ENCODE measurements at regions not wholly inside any gene's neighbourhood (a gene's known extent, or its start where the extent isn't known, plus 50 kb on each side); places are given as distances from the start of the nearest gene placed in this dataset.

DNA sequence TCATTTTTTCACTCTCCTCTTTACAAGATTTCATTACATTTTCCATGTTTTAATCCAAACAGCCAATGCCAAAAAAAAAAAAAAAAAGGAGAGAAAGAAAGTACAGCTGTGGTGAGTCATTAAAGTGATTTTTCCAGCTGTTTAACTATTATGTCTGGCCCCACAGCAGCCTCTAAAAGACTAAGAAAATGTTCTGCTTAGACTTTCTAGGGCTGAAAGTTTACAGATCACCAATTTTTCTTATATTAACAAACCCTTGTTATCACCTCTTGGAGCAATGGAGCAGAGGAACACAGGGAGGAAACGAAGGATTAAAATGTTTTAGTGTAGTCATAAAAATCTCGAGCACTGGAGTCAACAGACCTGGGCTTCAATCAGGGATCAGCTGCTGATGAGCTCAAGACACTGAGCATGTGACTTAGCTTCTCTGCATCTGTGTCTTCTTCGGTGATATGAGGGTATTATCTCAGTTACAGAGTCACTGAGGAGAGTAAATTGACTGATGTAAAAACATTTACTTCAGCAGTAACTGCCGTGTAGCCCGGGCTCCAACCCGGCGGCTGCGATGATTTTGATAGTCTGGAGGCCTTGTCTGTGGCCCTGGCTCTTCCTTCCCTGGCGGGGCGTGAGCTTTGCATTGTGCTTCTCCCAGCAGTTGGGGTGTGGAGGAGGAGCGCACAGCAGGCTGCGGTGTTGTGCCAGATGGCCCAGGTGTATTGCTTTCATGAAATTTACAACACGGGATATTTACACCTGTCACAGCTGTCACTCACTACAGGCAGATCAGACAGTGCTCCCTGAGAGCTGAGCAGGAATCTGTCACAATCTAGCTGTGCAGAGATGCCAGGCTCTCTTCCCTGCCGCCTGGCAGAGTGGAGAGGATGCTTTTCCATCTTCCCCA lies 298.3 kb upstream of the FZD8 start:
- Histone ChIP-seq H3K27me3 (no peaks in the 10 kb centered on the region), H3K4me3 (no peak overlapping the region), H3K4me1 (ENCODE audit: low read depth) (no peaks in the 10 kb centered on the region), H3K27ac (no peak overlapping the region), H3K9me3 (ENCODE audit: low read depth) (no peaks in the 10 kb centered on the region), H3K36me3 (no peaks in the 10 kb centered on the region)
- DNase-seq (ENCODE audit: low read depth in 1 of 2, low spot score in 1 of 2), result peak in 1 of 2 donors; percentile 27
- TF ChIP-seq CTCF (IDR thresholded peaks at IDR 0.05; ENCODE audit: low read depth, low read length), result no peak

GRCh38 chr10:35938160-35938559 lies 296.1 kb upstream of the FZD8 start:
- TF ChIP-seq CTCF (IDR thresholded peaks at IDR 0.05; ENCODE audit: low read depth, low read length), result no peak
- H3K9me3 ChIP-seq (ENCODE audit: low read depth), result no peaks in the 10 kb centered on the region
- H3K4me1 ChIP-seq (ENCODE audit: low read depth), result no peaks in the 10 kb centered on the region
- no peaks in the 10 kb centered on the region for H3K36me3 ChIP-seq
- no peak for DNase-seq (ENCODE audit: low read depth in 1 of 2, low spot score in 1 of 2)
- no peaks in the 10 kb centered on the region for H3K27me3 ChIP-seq
- no peak overlapping the region for H3K4me3 ChIP-seq
- H3K27ac ChIP-seq, result no peak overlapping the region

DNA sequence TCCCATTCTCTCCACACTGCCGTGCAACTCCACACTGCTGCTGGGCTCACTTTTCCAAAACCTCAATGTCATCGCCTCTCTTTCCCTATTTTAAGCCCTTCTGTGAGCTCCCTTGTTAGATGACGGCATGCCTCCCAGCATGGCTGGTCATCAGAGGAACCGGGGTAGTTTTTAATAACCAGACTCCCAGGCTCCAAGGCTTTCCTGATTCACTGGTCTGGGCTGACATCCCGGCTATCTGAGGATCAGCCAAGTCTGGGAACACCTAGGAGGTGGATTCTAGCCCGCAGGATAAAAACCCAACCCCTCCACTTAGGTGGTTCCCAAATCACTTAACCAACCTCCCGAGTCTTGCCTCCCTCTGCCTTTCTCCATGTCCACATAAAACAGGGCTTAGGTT lies 295.4 kb upstream of the FZD8 start:
- Histone ChIP-seq H3K4me1 (ENCODE audit: low read depth) (no peaks in the 10 kb centered on the region), H3K36me3 (no peaks in the 10 kb centered on the region)
- no peak for TF ChIP-seq CTCF (IDR thresholded peaks at IDR 0.05; ENCODE audit: low read depth, low read length)

DNA sequence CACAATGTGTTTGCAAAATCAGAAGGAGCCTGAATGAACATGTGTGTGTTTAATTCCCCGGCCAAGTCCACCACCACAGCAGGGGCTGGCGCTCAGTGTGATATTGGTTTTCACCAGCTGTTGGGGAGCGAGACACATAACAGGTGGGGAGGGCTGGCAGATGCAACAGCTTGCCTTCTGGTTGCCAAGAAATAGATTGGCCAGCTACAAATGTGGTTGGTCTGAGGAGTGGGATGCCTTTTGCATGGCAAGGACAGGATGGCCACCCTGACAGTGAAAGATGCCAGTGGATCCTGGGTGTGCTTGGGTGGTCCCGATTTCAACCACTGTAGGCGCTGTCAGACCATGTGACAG lies 292.5 kb upstream of the FZD8 start:
- no peaks in the 10 kb centered on the region for H3K4me1 ChIP-seq (ENCODE audit: low read depth)
- no peaks in the 10 kb centered on the region for H3K27me3 ChIP-seq
- no peak overlapping the region for H3K27ac ChIP-seq
- no peaks in the 10 kb centered on the region for H3K36me3 ChIP-seq
- H3K9me3 ChIP-seq (ENCODE audit: low read depth), result no peaks in the 10 kb centered on the region
- no peak for DNase-seq (ENCODE audit: low read depth in 1 of 2, low spot score in 1 of 2)
- H3K4me3 ChIP-seq, result no peak overlapping the region
- no peak for TF ChIP-seq CTCF (IDR thresholded peaks at IDR 0.05; ENCODE audit: low read depth, low read length)

More for the DNA sequence above, 295.4 kb upstream of the FZD8 start:
- H3K4me3 ChIP-seq, result no peak overlapping the region
- H3K9me3 ChIP-seq (ENCODE audit: low read depth), result no peaks in the 10 kb centered on the region
- no peak overlapping the region for H3K27ac ChIP-seq
- no peaks in the 10 kb centered on the region for H3K27me3 ChIP-seq
- no peak for DNase-seq (ENCODE audit: low read depth in 1 of 2, low spot score in 1 of 2)

DNA sequence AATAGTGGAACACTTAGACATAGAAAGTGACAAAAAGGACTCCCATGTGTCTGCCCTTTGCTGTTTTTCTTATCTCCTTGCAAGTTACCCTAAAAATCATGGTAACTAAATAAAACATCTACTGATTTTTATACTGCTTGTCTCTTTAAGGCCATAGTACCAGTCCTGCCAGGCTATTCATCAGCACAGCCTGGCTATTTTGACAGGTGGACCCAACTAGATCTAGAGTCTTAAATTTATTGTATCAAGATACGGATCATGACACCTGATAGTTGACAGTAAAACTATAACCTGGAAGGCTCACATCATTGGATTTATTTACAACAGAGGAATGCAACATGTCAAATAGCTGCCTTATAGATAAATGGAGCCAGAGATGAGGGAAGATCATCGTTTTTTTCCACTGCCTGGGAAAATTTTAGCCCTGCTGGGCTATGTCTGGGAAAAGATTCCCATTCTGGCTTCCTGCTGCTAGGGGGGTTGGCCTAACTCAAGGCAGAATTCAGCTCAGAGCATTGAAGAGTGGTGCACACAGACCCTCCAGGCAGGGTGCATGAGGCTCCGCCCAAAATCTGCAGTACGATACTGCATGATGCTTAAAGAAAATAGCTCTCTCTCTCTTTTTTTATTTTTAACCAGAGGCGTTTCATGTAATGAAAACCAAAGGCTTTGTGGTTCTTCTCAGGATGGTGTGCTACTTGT lies 292.0 kb upstream of the FZD8 start:
- no peak overlapping the region for H3K4me3 ChIP-seq
- no peaks in the 10 kb centered on the region for H3K27me3 ChIP-seq
- no peaks in the 10 kb centered on the region for H3K36me3 ChIP-seq
- H3K4me1 ChIP-seq (ENCODE audit: low read depth), result no peaks in the 10 kb centered on the region
- H3K27ac ChIP-seq, result no peak overlapping the region
- DNase-seq (ENCODE audit: low read depth in 1 of 2, low spot score in 1 of 2), result no peak
- TF ChIP-seq CTCF (IDR thresholded peaks at IDR 0.05; ENCODE audit: low read depth, low read length), result no peak
- no peaks in the 10 kb centered on the region for H3K9me3 ChIP-seq (ENCODE audit: low read depth)
